ENCODE measurements at regions not wholly inside any gene's neighbourhood (a gene's known extent, or its start where the extent isn't known, plus 50 kb on each side); places are given as distances from the start of the nearest gene placed in this dataset.
"Not testable (repeated sequence)": the region's sequence is repeated elsewhere in the genome, so short reads cannot be mapped to it uniquely, and the experiment has no call there.

DNA sequence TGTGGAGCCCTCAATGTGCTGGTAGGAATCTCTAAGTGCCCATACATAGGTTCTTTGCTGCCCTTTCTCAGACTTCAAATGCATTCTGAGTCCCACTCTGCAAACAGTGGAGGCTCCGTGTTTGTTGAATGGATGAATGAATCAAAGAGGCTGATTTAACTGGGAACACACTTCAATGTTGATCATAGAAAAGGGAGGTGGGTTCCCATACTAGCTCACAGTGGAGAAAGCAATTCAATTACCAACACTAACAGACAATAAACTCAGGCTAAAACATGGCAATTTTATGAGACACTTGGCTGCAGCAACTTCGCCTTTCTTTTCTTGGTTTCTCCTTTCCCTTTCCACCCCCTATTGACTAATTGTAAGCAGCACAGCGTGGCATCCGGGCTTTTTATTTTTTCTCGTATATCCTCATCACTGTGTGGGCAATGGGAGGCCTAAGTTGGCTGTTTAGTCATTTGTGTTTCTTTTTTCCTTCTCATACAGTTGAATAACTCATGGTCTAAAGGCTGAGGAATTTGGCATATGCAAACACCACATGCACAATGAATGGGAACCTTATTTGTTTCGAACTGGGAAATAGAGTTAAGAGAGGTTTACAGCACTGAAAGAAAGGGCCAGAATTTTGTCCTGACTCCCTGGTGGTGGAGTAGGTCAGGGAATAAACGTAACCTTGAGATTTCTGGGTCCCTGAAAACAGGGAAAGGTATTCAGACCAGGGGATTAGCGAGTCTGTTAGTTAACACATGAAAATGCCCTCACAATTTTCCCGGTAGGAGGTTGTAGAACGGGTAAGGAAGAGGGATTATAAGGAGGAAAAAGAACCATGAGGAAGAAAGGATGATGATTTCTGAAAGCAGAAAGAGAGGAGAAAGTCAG is 858.5 kb downstream of the KCNMA1 start:
- DNase-seq (ENCODE audit: extremely low spot score) = no peak
- TF ChIP-seq, protein P1, sequence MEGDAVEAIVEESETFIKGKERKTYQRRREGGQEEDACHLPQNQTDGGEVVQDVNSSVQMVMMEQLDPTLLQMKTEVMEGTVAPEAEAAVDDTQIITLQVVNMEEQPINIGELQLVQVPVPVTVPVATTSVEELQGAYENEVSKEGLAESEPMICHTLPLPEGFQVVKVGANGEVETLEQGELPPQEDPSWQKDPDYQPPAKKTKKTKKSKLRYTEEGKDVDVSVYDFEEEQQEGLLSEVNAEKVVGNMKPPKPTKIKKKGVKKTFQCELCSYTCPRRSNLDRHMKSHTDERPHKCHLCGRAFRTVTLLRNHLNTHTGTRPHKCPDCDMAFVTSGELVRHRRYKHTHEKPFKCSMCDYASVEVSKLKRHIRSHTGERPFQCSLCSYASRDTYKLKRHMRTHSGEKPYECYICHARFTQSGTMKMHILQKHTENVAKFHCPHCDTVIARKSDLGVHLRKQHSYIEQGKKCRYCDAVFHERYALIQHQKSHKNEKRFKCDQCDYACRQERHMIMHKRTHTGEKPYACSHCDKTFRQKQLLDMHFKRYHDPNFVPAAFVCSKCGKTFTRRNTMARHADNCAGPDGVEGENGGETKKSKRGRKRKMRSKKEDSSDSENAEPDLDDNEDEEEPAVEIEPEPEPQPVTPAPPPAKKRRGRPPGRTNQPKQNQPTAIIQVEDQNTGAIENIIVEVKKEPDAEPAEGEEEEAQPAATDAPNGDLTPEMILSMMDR (IDR thresholded peaks at IDR 0.05; ENCODE audit: control extremely low read depth, extremely low read depth, low read depth, missing control alignments) = no peak
- ChIA-PET CTCF (no interaction called here), POLR2A (no interaction called here)

DNA sequence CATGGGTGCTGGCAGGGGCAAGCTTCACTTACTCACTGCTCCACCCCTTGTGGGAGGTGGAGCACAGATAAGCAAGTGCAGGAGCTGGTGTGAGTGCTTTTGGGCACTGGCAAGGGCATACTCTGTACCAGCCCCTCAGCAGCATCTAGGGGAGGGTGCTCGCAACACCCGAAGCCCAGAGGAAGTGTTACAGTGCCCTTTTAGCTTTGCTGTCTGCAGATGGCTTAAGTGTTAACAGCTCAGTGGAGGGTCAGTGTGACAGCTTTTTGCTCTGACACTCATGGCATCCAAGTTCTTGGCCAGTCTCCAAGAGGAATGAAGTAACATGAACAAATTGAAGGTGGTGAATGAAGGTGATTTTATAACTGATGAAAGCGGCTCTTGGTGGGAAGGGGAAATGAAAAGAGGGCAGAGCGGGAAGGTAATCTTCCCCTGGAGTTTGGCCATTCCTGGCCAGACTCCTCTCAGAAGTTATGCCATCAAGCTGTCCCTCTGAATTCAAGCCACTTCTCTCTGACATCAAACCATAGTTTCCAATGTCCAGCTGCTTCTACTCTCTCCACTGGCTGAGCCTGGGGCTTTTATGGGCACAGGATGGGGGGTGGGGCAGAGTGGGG is 862.5 kb downstream of the KCNMA1 start:
- POLR2A ChIA-PET = no interaction called here

GRCh38 chr10:76769582-76769981 is 868.0 kb downstream of the KCNMA1 start:
- TF ChIP-seq, protein P1 (IDR thresholded peaks at IDR 0.05; ENCODE audit: control extremely low read depth, extremely low read depth, low read depth, missing control alignments) = no peak
- DNase-seq (ENCODE audit: extremely low spot score) = no peak
- CTCF ChIA-PET = no interaction called here

More for the DNA sequence above, 862.5 kb downstream of the KCNMA1 start:
- CTCF ChIA-PET = no interaction called here
- TF ChIP-seq, protein P1 (IDR thresholded peaks at IDR 0.05; ENCODE audit: control extremely low read depth, extremely low read depth, low read depth, missing control alignments) = no peak
- no peak for DNase-seq (ENCODE audit: extremely low spot score)

DNA sequence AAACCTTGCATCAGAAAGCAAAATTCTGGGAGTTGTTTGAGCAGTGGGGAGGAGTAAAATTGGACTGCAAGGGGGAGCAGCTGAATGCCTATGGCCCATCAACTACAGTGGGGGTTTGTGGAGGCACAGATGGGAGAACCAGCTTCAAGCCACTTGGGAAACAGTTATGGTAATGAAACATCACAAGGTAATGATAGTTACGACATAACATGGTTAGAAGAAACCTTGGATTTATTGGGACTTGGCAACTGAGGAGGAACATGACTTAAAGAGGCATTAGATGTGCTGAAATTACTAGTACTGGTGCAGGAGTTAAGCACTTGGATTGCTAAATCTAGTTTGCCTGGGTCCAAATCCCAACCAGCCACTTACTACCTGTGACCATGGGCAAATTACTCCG is 868.4 kb downstream of the KCNMA1 start:
- ChIA-PET POLR2A (no interaction called here), CTCF (no interaction called here)
- DNase-seq (ENCODE audit: extremely low spot score) = no peak
- TF ChIP-seq, protein P1 (IDR thresholded peaks at IDR 0.05; ENCODE audit: control extremely low read depth, extremely low read depth, low read depth, missing control alignments) = no peak

More at GRCh38 chr10:76769582-76769981, 868.0 kb downstream of the KCNMA1 start:
- POLR2A ChIA-PET = no interaction called here

- ChIA-PET CTCF (no interaction called here), POLR2A (no interaction called here)
- TF ChIP-seq, protein P1 (IDR thresholded peaks at IDR 0.05; ENCODE audit: control extremely low read depth, extremely low read depth, low read depth, missing control alignments) = no peak
- no peak for DNase-seq (ENCODE audit: extremely low spot score)
Observed at GRCh38 chr10:76766682-76767081, 870.9 kb downstream of the KCNMA1 start.

GRCh38 chr10:76764921-76765320 is 872.7 kb downstream of the KCNMA1 start:
- CTCF ChIA-PET; POLR2A ChIA-PET; DNase-seq (ENCODE audit: extremely low spot score): not testable (repeated sequence)

DNA sequence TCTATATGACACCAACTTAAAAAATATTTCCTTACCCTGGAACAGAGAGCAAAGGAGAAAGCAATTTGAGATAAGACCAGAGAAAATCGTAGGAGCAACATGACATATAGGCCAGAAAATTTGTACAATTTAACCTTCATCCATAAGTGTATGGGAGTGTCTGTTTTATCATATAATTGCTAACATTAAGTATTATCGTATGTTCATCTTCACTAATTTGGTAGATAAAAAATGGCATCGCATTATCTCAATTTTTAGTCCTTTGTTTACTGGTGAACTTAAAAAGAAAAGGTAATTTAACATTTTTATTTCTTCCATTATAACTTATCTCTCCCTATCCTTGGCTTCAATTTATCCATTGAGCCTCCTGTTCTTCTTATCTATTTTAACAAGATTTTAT is 873.4 kb downstream of the KCNMA1 start:
- no peak for DNase-seq (ENCODE audit: extremely low spot score)
- ChIA-PET CTCF (no interaction called here), POLR2A (no interaction called here)
- TF ChIP-seq, protein P1 (IDR thresholded peaks at IDR 0.05; ENCODE audit: control extremely low read depth, extremely low read depth, low read depth, missing control alignments) = no peak
